H9 (cell line): ENCODE measurements at regions not wholly inside any gene's neighbourhood (a gene's known extent, or its start where the extent isn't known, plus 50 kb on each side); places are given as distances from the start of the nearest gene placed in this dataset.

Source experiments
- DNase-seq: peaks from one replicate; pipeline ENCODE4 v3.0.0-alpha.2; 2017
- H2AFZ ChIP-seq: one replicate; pipeline ENCODE4 v1.6.1; 2013; ENCODE audit warnings: mild to moderate bottlenecking, low read length, control low read depth, moderate library complexity
- H2AK5ac ChIP-seq: 2 replicates; pipeline ENCODE4 v1.6.1; 2013; ENCODE audit warnings: low read length, control low read depth, mixed read lengths; ENCODE audit not compliant: insufficient read length
- H2BK120ac ChIP-seq: one replicate; pipeline ENCODE4 v1.6.1; 2013; ENCODE audit warnings: low read depth, mild to moderate bottlenecking, low read length, control low read depth, inconsistent platforms; ENCODE audit not compliant: poor library complexity, severe bottlenecking
- H2BK12ac ChIP-seq: 2 replicates; pipeline ENCODE4 v1.6.1; 2013; ENCODE audit warnings: low read length, control low read depth, mixed read lengths, low read depth; ENCODE audit not compliant: insufficient read length
- H2BK15ac ChIP-seq: 2 replicates; pipeline ENCODE4 v1.6.1; 2013; ENCODE audit warnings: low read depth, low read length, control low read depth
- H2BK20ac ChIP-seq: one replicate; pipeline ENCODE4 v1.6.1; 2013; ENCODE audit warnings: low read depth, mild to moderate bottlenecking, low read length, control low read depth, inconsistent platforms; ENCODE audit not compliant: poor library complexity, severe bottlenecking
- H2BK5ac ChIP-seq: 2 replicates; pipeline ENCODE4 v1.6.1; 2013; ENCODE audit warnings: low read length, control low read depth, mixed read lengths; ENCODE audit not compliant: insufficient read length
- H3K14ac ChIP-seq: 2 replicates; pipeline ENCODE4 v1.6.1; 2013; ENCODE audit warnings: low read length, control low read depth; ENCODE audit not compliant: insufficient read depth
- H3K18ac ChIP-seq: 2 replicates; pipeline ENCODE4 v1.6.1; 2013; ENCODE audit warnings: low read depth, mild to moderate bottlenecking, mixed read lengths, low read length, control low read depth; ENCODE audit not compliant: insufficient read length
- H3K23ac ChIP-seq: 2 replicates; pipeline ENCODE4 v1.6.1; 2013; ENCODE audit warnings: low read length, control low read depth, mixed read lengths, low read depth; ENCODE audit not compliant: insufficient read length
- H3K23me2 ChIP-seq: 2 replicates; pipeline ENCODE4 v1.6.1; 2013; ENCODE audit warnings: low read depth, mild to moderate bottlenecking, mixed read lengths, low read length, control low read depth; ENCODE audit not compliant: insufficient read length, poor library complexity, severe bottlenecking
- H3K27ac ChIP-seq: 2 replicates; pipeline ENCODE4 v1.5.1; 2013; ENCODE audit warnings: low read length, control low read depth, mixed read lengths, low read depth; ENCODE audit not compliant: insufficient read length
- H3K27me3 ChIP-seq: 2 replicates; pipeline ENCODE4 v1.6.1; 2013; ENCODE audit warnings: low read length, control low read depth, inconsistent platforms; ENCODE audit not compliant: insufficient read depth
- H3K4ac ChIP-seq: 2 replicates; pipeline ENCODE4 v1.6.1; 2013; ENCODE audit warnings: low read depth, mild to moderate bottlenecking, control low read depth, inconsistent platforms, low read length, moderate library complexity
- H3K4me1 ChIP-seq: 2 replicates; pipeline ENCODE4 v1.6.1; 2013; ENCODE audit warnings: low read length, control low read depth, inconsistent platforms; ENCODE audit not compliant: insufficient read depth
- H3K4me2 ChIP-seq: 2 replicates; pipeline ENCODE4 v1.6.1; 2013; ENCODE audit warnings: low read length, control low read depth, mixed read lengths; ENCODE audit not compliant: insufficient read length, insufficient read depth
- H3K56ac ChIP-seq: 2 replicates; pipeline ENCODE4 v1.6.1; 2013; ENCODE audit warnings: low read depth, mild to moderate bottlenecking, mixed read lengths, low read length, control low read depth; ENCODE audit not compliant: insufficient read length
- H3K79me1 ChIP-seq: 2 replicates; pipeline ENCODE4 v1.6.1; 2013; ENCODE audit warnings: low read depth, mild to moderate bottlenecking, moderate library complexity, low read length, control low read depth, inconsistent platforms; ENCODE audit not compliant: insufficient read depth, poor library complexity, severe bottlenecking
- H3K79me2 ChIP-seq: 2 replicates; pipeline ENCODE4 v1.6.1; 2013; ENCODE audit warnings: low read length, control low read depth, inconsistent platforms; ENCODE audit not compliant: insufficient read depth
- H3K9ac ChIP-seq: 2 replicates; pipeline ENCODE4 v1.6.1; 2013; ENCODE audit warnings: low read length, control low read depth, mixed read lengths; ENCODE audit not compliant: insufficient read length; ENCODE audit errors: extremely low read depth
- H3K9me3 ChIP-seq: one replicate; pipeline ENCODE4 v1.6.1; 2013; ENCODE audit warnings: low read depth, low read length, inconsistent platforms; ENCODE audit not compliant: control insufficient read depth
- H3T11ph ChIP-seq: one replicate; pipeline ENCODE4 v1.6.1; 2013; ENCODE audit warnings: mild to moderate bottlenecking, low read length, control low read depth, inconsistent platforms
- H4K20me1 ChIP-seq: one replicate; pipeline ENCODE4 v1.6.1; 2013; ENCODE audit not compliant: control insufficient read depth, insufficient read length, insufficient read depth
- H4K5ac ChIP-seq: 2 replicates; pipeline ENCODE4 v1.6.1; 2013; ENCODE audit warnings: low read depth, mild to moderate bottlenecking, mixed read lengths, low read length, control low read depth; ENCODE audit not compliant: insufficient read length
- H4K8ac ChIP-seq: replicated peaks from 2 replicates; pipeline ENCODE4 v1.6.1; 2013; ENCODE audit warnings: low read length, control low read depth, mixed read lengths, low read depth; ENCODE audit not compliant: insufficient read length
- H4K91ac ChIP-seq: 2 replicates; pipeline ENCODE4 v1.6.1; 2013; ENCODE audit warnings: low read depth, mild to moderate bottlenecking, moderate library complexity, mixed read lengths, low read length, control low read depth; ENCODE audit not compliant: insufficient read length
- H3K27ac Mint-ChIP-seq, 3 experiments: 2 replicates in 2 of 3; 3 replicates in 1 of 3; pipeline ENCODE4 v1.8.0; 2020 to 2021; ENCODE audit warnings: mixed read lengths in 3 of 3, mild to moderate bottlenecking in 1 of 3, moderate library complexity in 1 of 3
- H3K27me3 Mint-ChIP-seq: 2 replicates; pipeline ENCODE4 v1.8.0; 2021; ENCODE audit warnings: low read depth, mild to moderate bottlenecking, moderate library complexity, mixed read lengths
- H3K36me3 Mint-ChIP-seq, 3 experiments: 2 replicates in 2 of 3; 3 replicates in 1 of 3; pipeline ENCODE4 v1.8.0; 2020 to 2021; ENCODE audit warnings: low read depth in 3 of 3, mixed read lengths in 3 of 3; ENCODE audit not compliant: insufficient read depth in 1 of 3
- H3K4me1 Mint-ChIP-seq, 2 experiments: 2 replicates each; pipeline ENCODE4 v1.8.0; 2020; ENCODE audit warnings: mixed read lengths in 2 of 2
- H3K4me3 Mint-ChIP-seq, 2 experiments: 2 replicates in 1 of 2; 3 replicates in 1 of 2; pipeline ENCODE4 v1.8.0; 2020 to 2021; ENCODE audit warnings: mild to moderate bottlenecking in 2 of 2, mixed read lengths in 2 of 2, moderate library complexity in 1 of 2
- H3K9me3 Mint-ChIP-seq, 2 experiments: 2 replicates in 1 of 2; 3 replicates in 1 of 2; pipeline ENCODE4 v1.8.0; 2020; ENCODE audit warnings: mild to moderate bottlenecking in 2 of 2, mixed read lengths in 2 of 2, moderate library complexity in 1 of 2
- WGBS: extraction: QIAGEN DNeasy Blood & Tissue Kit; methylation state at CpG from one replicate; pipeline ENCODE4 v1.1.7; 2013; ENCODE audit warnings: missing lambda C conversion rate, low lambda C conversion rate, mixed read lengths; ENCODE audit not compliant: insufficient read length; ENCODE audit errors: extremely low coverage; 5-methylcytosine and 5-hydroxymethylcytosine counted together
- TF ChIP-seq, protein P1 (sequence below): fragments of 200-600 bp; sonication (generic); conservative IDR thresholded peaks from 3 replicates; pipeline ENCODE4 v1.8.0; 2021; ENCODE audit warnings: antibody characterized with exemption, mild to moderate bottlenecking

DNA sequence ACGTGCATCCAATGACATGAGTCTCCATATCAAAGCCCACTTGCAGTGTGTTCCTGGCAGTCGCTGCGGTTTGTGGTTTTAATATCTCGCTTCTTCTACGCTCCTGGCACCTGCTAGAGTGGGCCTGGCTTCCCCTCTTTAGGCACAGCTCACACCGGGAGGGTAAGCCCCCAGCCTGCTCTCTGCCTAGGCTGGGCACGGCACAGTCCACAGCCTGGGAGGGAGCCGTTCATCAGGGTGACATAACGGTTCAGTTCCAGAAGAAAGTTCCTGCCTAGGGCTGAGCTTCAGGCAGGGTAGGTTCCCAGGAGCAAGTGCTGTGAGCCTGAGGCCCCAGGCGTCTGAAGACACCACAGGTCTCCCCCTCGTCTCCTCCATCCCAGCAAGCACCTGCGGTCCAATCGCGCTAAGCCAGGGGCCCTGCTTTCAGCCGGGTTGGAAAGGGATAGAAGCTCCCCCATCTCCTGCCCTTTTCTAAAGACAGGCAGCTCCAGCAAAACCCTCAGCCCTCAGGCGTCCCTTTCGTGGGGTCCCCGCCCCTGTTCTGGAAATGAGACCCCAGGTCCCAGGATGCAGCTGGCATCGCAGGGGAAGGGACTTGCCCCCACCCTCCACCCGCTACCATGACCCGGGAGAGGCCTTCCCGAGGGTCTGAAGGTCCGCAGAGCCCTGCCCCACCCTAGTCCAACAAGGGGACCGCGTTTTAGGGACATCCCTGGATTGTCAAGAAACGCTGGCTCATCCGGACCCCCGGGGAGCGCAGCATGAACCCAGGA is 121.6 kb upstream of the ZNF507 start:
- H4K20me1 ChIP-seq, result no peaks in the 10 kb centered on the region
- no peak overlapping the region for H2AK5ac ChIP-seq
- no peak overlapping the region for H3K23ac ChIP-seq
- H4K5ac ChIP-seq, result no peak overlapping the region
- Mint-ChIP-seq H3K4me1 (peaks cover 2 to 14% of the 10 kb centered on the region in 2 experiments; a peak in 3 of 4 replicates), H3K27ac (no peak overlapping the region), H3K27me3 (peaks cover 37% of the 10 kb centered on the region), H3K4me3 (peak overlapping the region in 1 of 2 experiments; percentile 84; a peak in 4 of 5 replicates), H3K36me3 (no peaks in the 10 kb centered on the region), H3K9me3 (no peaks in the 10 kb centered on the region; a peak in 1 of 5 replicates)
- H3K9ac ChIP-seq, result no peak overlapping the region
- no peaks in the 10 kb centered on the region for H3K79me1 ChIP-seq
- H4K8ac ChIP-seq, result no peak overlapping the region
- no peaks in the 10 kb centered on the region for H3K79me2 ChIP-seq
- no peaks in the 10 kb centered on the region for H3K23me2 ChIP-seq
- no peak overlapping the region for H2AFZ ChIP-seq
- no peak overlapping the region for H3K27ac ChIP-seq
- no peak overlapping the region for H2BK15ac ChIP-seq
- TF ChIP-seq, protein P1, sequence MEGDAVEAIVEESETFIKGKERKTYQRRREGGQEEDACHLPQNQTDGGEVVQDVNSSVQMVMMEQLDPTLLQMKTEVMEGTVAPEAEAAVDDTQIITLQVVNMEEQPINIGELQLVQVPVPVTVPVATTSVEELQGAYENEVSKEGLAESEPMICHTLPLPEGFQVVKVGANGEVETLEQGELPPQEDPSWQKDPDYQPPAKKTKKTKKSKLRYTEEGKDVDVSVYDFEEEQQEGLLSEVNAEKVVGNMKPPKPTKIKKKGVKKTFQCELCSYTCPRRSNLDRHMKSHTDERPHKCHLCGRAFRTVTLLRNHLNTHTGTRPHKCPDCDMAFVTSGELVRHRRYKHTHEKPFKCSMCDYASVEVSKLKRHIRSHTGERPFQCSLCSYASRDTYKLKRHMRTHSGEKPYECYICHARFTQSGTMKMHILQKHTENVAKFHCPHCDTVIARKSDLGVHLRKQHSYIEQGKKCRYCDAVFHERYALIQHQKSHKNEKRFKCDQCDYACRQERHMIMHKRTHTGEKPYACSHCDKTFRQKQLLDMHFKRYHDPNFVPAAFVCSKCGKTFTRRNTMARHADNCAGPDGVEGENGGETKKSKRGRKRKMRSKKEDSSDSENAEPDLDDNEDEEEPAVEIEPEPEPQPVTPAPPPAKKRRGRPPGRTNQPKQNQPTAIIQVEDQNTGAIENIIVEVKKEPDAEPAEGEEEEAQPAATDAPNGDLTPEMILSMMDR, result no peak
- no CpG with 5 or more reads among the region's 29 CpGs for WGBS
- peak overlapping the region; percentile 14 for H3K4me2 ChIP-seq
- no peak for DNase-seq
- H4K91ac ChIP-seq, result no peak overlapping the region
- H2BK120ac ChIP-seq, result no peak overlapping the region
- no peak overlapping the region for H2BK5ac ChIP-seq
- no peaks in the 10 kb centered on the region for H3K4me1 ChIP-seq
- H2BK20ac ChIP-seq, result no peak overlapping the region
- H3T11ph ChIP-seq, result no peak overlapping the region
- no peak overlapping the region for H3K56ac ChIP-seq
- H3K9me3 ChIP-seq, result no peaks in the 10 kb centered on the region
- H3K14ac ChIP-seq, result no peak overlapping the region
- no peak overlapping the region for H3K4ac ChIP-seq
- H3K27me3 ChIP-seq, result peaks cover 4% of the 10 kb centered on the region; the same call in 1 of the 2 replicates
- H3K18ac ChIP-seq, result no peak overlapping the region
- H2BK12ac ChIP-seq, result no peak overlapping the region
